ENCODE measurements at regions not wholly inside any gene's neighbourhood (a gene's known extent, or its start where the extent isn't known, plus 50 kb on each side); places are given as distances from the start of the nearest gene placed in this dataset.

DNA sequence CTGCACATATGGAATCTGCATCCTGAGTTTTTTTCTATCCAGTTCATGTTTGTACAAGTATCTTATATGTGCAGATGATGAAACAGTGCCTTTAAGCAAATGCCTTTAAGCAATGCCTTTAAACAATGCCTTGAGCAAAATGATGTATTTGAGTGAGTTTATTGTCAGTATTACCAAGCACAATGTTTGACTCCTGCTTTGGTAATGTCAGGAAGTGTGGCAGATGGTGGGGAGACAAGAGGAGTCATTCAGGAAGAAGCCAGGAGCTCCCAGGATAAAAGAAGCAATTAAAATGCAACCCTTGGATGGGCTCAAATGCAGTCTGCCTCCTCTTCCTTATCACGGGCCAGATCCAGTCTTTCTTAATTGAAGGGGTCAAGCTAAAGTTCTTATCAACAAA is 108.7 kb upstream of the KCNJ15 start:
- TF ChIP-seq, protein P1, sequence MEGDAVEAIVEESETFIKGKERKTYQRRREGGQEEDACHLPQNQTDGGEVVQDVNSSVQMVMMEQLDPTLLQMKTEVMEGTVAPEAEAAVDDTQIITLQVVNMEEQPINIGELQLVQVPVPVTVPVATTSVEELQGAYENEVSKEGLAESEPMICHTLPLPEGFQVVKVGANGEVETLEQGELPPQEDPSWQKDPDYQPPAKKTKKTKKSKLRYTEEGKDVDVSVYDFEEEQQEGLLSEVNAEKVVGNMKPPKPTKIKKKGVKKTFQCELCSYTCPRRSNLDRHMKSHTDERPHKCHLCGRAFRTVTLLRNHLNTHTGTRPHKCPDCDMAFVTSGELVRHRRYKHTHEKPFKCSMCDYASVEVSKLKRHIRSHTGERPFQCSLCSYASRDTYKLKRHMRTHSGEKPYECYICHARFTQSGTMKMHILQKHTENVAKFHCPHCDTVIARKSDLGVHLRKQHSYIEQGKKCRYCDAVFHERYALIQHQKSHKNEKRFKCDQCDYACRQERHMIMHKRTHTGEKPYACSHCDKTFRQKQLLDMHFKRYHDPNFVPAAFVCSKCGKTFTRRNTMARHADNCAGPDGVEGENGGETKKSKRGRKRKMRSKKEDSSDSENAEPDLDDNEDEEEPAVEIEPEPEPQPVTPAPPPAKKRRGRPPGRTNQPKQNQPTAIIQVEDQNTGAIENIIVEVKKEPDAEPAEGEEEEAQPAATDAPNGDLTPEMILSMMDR (optimal IDR thresholded peaks at IDR 0.05 in 1 of 3, IDR thresholded peaks at IDR 0.05 in 1 of 3, conservative IDR thresholded peaks at IDR 0.05 in 1 of 3; ENCODE audit: extremely low read depth in 1 of 3, insufficient read depth in 2 of 3, low read length in 3 of 3) = no peak
- TF ChIP-seq EZH2 (IDR thresholded peaks at IDR 0.05; ENCODE audit: low read length) = no peak

Data from keratinocyte (primary cell).